SH-SY5Y (cell line): ENCODE measurements at regions not wholly inside any gene's neighbourhood (a gene's known extent, or its start where the extent isn't known, plus 50 kb on each side); places are given as distances from the start of the nearest gene placed in this dataset.

Experiments
- GATA2 ChIP-seq: IDR thresholded peaks from 2 replicates; pipeline ENCODE4 v1.6.1; 2011; ENCODE audit warnings: mild to moderate bottlenecking, low read depth, low read length
- GATA3 ChIP-seq: IDR thresholded peaks from 2 replicates; pipeline ENCODE4 v1.6.1; 2011; ENCODE audit warnings: low read depth, mild to moderate bottlenecking, low read length, moderate library complexity

DNA sequence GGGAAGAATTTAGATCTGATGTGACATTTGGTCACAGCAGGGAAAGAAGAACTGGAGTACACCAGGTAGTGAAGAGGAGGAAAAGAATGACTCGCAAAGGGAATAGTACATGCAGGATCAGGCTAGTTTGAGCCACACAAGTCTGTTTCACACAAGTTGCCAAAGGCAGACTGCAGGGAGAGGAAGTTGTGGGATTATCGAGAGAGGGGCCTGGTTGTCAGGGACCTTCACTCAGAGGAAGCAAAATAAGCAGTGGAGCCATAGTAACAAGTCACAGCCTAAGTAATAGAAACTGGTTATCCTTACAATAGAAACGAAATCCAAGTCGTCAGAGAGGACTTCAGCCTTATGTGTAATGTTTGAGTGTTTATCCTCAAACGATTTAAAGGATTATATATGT, 316.7 kb upstream of the HTR2C start:
- TF ChIP-seq GATA3 (no peak), GATA2 (no peak)
